Kidney (tissue), 13 donors: ENCODE measurements at regions not wholly inside any gene's neighbourhood (a gene's known extent, or its start where the extent isn't known, plus 50 kb on each side); places are given as distances from the start of the nearest gene placed in this dataset.

Source experiments
- DNase-seq, 5 donors: peaks; one replicate each; pipeline ENCODE4 v3.0.0-alpha.2; 2013 to 2020
- FAIRE-seq: peaks from 2 replicates; lab custom pipeline; 2012; peaks lifted over from hg19 to GRCh38; lab: Jason Lieb, UNC
- H3K27ac ChIP-seq, 2 donors: one replicate each; pipeline ENCODE4 v1.7.0; 2013; ENCODE audit warnings: low read depth in 2 of 2, low read length in 2 of 2, inconsistent platforms in 1 of 2
- H3K27me3 ChIP-seq: one replicate; pipeline ENCODE4 v1.7.1; 2013; ENCODE audit warnings: low read length, inconsistent platforms; ENCODE audit not compliant: control insufficient read depth, insufficient read depth
- H3K36me3 ChIP-seq, 3 donors: one replicate each; pipeline versions ENCODE4 v1.7.0 to v1.7.1; 2013; ENCODE audit warnings: low read length in 3 of 3, control low read depth in 1 of 3, inconsistent platforms in 1 of 3; ENCODE audit not compliant: insufficient read depth in 3 of 3, control insufficient read depth in 2 of 3
- H3K4me1 ChIP-seq, 3 donors: one replicate each; pipeline versions ENCODE4 v1.7.0 to v1.7.1; 2013; ENCODE audit warnings: low read length in 3 of 3, inconsistent platforms in 1 of 3, low read depth in 1 of 3; ENCODE audit not compliant: control insufficient read depth in 2 of 3, insufficient read depth in 2 of 3
- H3K4me3 ChIP-seq, 3 donors: one replicate each; pipeline versions ENCODE4 v1.7.0 to v1.8.1; 2013; ENCODE audit warnings: low read length in 3 of 3, control low read depth in 1 of 3, inconsistent platforms in 1 of 3
- H3K9ac ChIP-seq, 3 donors: one replicate each; pipeline versions ENCODE4 v1.7.0 to v1.7.1; 2013; ENCODE audit warnings: low read length in 3 of 3, control low read depth in 1 of 3, inconsistent platforms in 1 of 3
- H3K9me3 ChIP-seq, 3 donors: one replicate each; pipeline versions ENCODE4 v1.7.0 to v1.7.1; 2013; ENCODE audit warnings: low read length in 3 of 3, control low read depth in 1 of 3, inconsistent platforms in 1 of 3; ENCODE audit not compliant: control insufficient read depth in 2 of 3, insufficient read depth in 1 of 3
- CTCF ChIP-seq: IDR thresholded peaks from 3 replicates; pipeline ENCODE4 v1.5.1; 2012; ENCODE audit warnings: mild to moderate bottlenecking, moderate library complexity, borderline replicate concordance; ENCODE audit not compliant: insufficient read depth; ENCODE audit errors: extremely low read depth
- intact Hi-C: fragments of 100-400 bp; cut with DNase I; formaldehyde crosslinking; loops from one replicate; pipeline ENCODE4 v1.11.1; 2022
- donor health status: control.
- donor health status: control.
- donor health status: control.
- donor health status: control.
- donor health status: control.
- donor health status: DM: yes; HTN: yes; CAD: no.
- donor health status: Normal renal cell carcinoma (clear cell type).

- TF ChIP-seq CTCF = no peak
- no peak overlapping the region for H3K27ac ChIP-seq
- no peak for DNase-seq
- H3K4me1 ChIP-seq = no peaks in the 10 kb centered on the region
- H3K9ac ChIP-seq = no peak overlapping the region
- intact Hi-C loops = no loop called here
- H3K4me3 ChIP-seq = no peak overlapping the region
- H3K27me3 ChIP-seq = no peaks in the 10 kb centered on the region
- H3K9me3 ChIP-seq = peaks cover 0 to 2% (median 0%) of the 10 kb centered on the region in 3 donors
- no peak for FAIRE-seq
- H3K36me3 ChIP-seq = no peaks in the 10 kb centered on the region
Measured at GRCh38 chr11:30100495-30100894, 83.7 kb upstream of the KCNA4 start.

- H3K4me3 ChIP-seq = no peak overlapping the region
- no peak for TF ChIP-seq CTCF
- DNase-seq (no peak), FAIRE-seq (no peak)
- no peaks in the 10 kb centered on the region for H3K4me1 ChIP-seq
- H3K27ac ChIP-seq = no peak overlapping the region
- H3K27me3 ChIP-seq = no peaks in the 10 kb centered on the region
- peaks cover 0 to 1% (median 0%) of the 10 kb centered on the region in 3 donors for H3K9me3 ChIP-seq
- intact Hi-C loops = no loop called here
- H3K36me3 ChIP-seq = no peaks in the 10 kb centered on the region
- no peak overlapping the region for H3K9ac ChIP-seq
Measured at GRCh38 chr11:30106222-30107181, 89.7 kb upstream of the KCNA4 start.

GRCh38 chr11:30107899-30108298 is 91.1 kb upstream of the KCNA4 start:
- H3K4me1 ChIP-seq = no peaks in the 10 kb centered on the region
- intact Hi-C loops = no loop called here
- FAIRE-seq = no peak
- H3K4me3 ChIP-seq = no peak overlapping the region
- no peaks in the 10 kb centered on the region for H3K36me3 ChIP-seq
- no peak for TF ChIP-seq CTCF
- H3K27ac ChIP-seq = no peak overlapping the region
- H3K27me3 ChIP-seq = no peaks in the 10 kb centered on the region
- no peak for DNase-seq
- no peaks in the 10 kb centered on the region for H3K9me3 ChIP-seq
- no peak overlapping the region for H3K9ac ChIP-seq
